HCT116 (cell line): ENCODE measurements at regions not wholly inside any gene's neighbourhood (a gene's known extent, or its start where the extent isn't known, plus 50 kb on each side); places are given as distances from the start of the nearest gene placed in this dataset.

Source experiments
- CEBPB ChIP-seq: IDR thresholded peaks from 2 replicates; pipeline ENCODE4 v1.6.1; 2012; ENCODE audit warnings: low read depth
- CTCF ChIP-seq, 3 experiments: fragments of 200-600 bp in 1 of 3; sonication (generic) in 1 of 3; IDR thresholded peaks in 2 of 3; conservative IDR thresholded peaks in 1 of 3; 2 replicates each; pipeline ENCODE4 v1.5.1; 2012 to 2017; ENCODE audit warnings: low read depth in 2 of 3, low read length in 2 of 3, antibody characterized with exemption in 1 of 3, borderline replicate concordance in 1 of 3, control low read depth in 1 of 3, mild to moderate bottlenecking in 1 of 3, mixed read lengths in 1 of 3, mixed run types in 1 of 3, moderate library complexity in 1 of 3; ENCODE audit not compliant: insufficient read depth in 1 of 3
- FOSL1 ChIP-seq: IDR thresholded peaks from 2 replicates; pipeline ENCODE4 v1.6.1; 2012; ENCODE audit warnings: low read depth
- MAX ChIP-seq: IDR thresholded peaks from 2 replicates; pipeline ENCODE4 v1.6.1; 2012
- POLR2A ChIP-seq: IDR thresholded peaks from 2 replicates; pipeline ENCODE4 v1.7.0; 2011; ENCODE audit warnings: borderline replicate concordance; ENCODE audit not compliant: insufficient read depth, insufficient read length; ENCODE audit errors: extremely low read depth
- SIN3A ChIP-seq: IDR thresholded peaks from 2 replicates; pipeline ENCODE4 v1.6.1; 2012; ENCODE audit warnings: low read depth
- TCF7L2 ChIP-seq: IDR thresholded peaks from 2 replicates; pipeline ENCODE4 v1.7.0; 2011; ENCODE audit warnings: borderline replicate concordance, inconsistent platforms; ENCODE audit not compliant: insufficient read depth, insufficient read length; ENCODE audit errors: extremely low read depth

GRCh38 chr12:127811988-127812387 lies 455.0 kb upstream of the TMEM132C start:
- TF ChIP-seq CTCF (IDR thresholded peaks at IDR 0.05 in 2 of 3, conservative IDR thresholded peaks at IDR 0.05 in 1 of 3; ENCODE audit: borderline replicate concordance in 1 of 3, insufficient read depth in 1 of 3, low read depth in 2 of 3, low read length in 2 of 3) (no peak), TCF7L2 (no peak), CEBPB (no peak), MAX (no peak), SIN3A (no peak), FOSL1 (no peak), POLR2A (no peak)
